Adrenal gland (tissue), 9 donors: ENCODE measurements at regions not wholly inside any gene's neighbourhood (a gene's known extent, or its start where the extent isn't known, plus 50 kb on each side); places are given as distances from the start of the nearest gene placed in this dataset.

Source experiments
- DNase-seq, 7 donors: peaks; one replicate each; pipeline ENCODE4 v3.0.0-alpha.2; 2019 to 2020
- H3K27ac ChIP-seq, 5 donors: fragments of 200-600 bp; sonication (generic) in 4 of 5; 1 replicate in 3 of 5; 2 replicates in 2 of 5; pipeline versions ENCODE4 v1.5.1 to v1.8.0; 2016 to 2020; ENCODE audit warnings: mild to moderate bottlenecking in 1 of 5
- H3K27me3 ChIP-seq: fragments of 200-600 bp; 2 replicates; pipeline ENCODE4 v1.8.0; 2021
- H3K36me3 ChIP-seq, 2 donors: fragments of 200-600 bp; replicated peaks in 1 of 2; 1 replicate in 1 of 2; 2 replicates in 1 of 2; pipeline versions ENCODE4 v1.5.1 to v1.8.0; 2018 to 2022
- H3K4me1 ChIP-seq, 2 donors: fragments of 200-600 bp; replicated peaks in 1 of 2; 1 replicate in 1 of 2; 2 replicates in 1 of 2; pipeline versions ENCODE4 v1.5.1 to v1.8.0; 2018 to 2021
- H3K4me3 ChIP-seq, 4 donors: fragments of 200-600 bp; sonication (generic) in 3 of 4; one replicate each; pipeline ENCODE4 v1.5.1; 2016 to 2018
- H3K9me3 ChIP-seq, 3 donors: fragments of 200-600 bp; sonication (generic) in 1 of 3; replicated peaks in 1 of 3; 1 replicate in 2 of 3; 2 replicates in 1 of 3; pipeline versions ENCODE4 v1.5.1 to v1.8.0; 2016 to 2021
- POLR2A ChIP-seq, 2 donors: fragments of 450-650 bp; IDR thresholded peaks; one replicate each; pipeline ENCODE4 v1.6.1; 2017; ENCODE audit warnings: antibody characterized with exemption in 2 of 2, mild to moderate bottlenecking in 2 of 2, moderate library complexity in 1 of 2
- WGBS, 4 donors: extraction: QIAGEN DNeasy Blood & Tissue Kit in 2 of 4; methylation state at CpG; one replicate each; pipeline versions ENCODE4 v1.1.5 to v1.1.7; 2013 to 2017; 5-methylcytosine and 5-hydroxymethylcytosine counted together
- intact Hi-C, 2 donors: fragments of 100-400 bp; cut with DNase I; formaldehyde crosslinking; loops; one replicate each; pipeline versions ENCODE4 v1.14.1 to v1.15.0; 2022 to 2023
- TF ChIP-seq, protein P1 (sequence below), 6 experiments: fragments of 450-650 bp in 4 of 6; fragments of 200-600 bp in 2 of 6; sonication (generic) in 1 of 6; IDR thresholded peaks; 1 replicate in 5 of 6; 2 replicates in 1 of 6; pipeline versions ENCODE4 v1.5.1 to v1.8.0; 2016 to 2021; ENCODE audit warnings: antibody characterized with exemption in 6 of 6, mild to moderate bottlenecking in 2 of 6, moderate library complexity in 1 of 6
- donor health status: healthy with polysubstance abuse.
- donor health status: Bipolar disorder and iron deficiency.
- donor health status: DM: yes; HTN: yes; CAD: no.
- donor health status: DM: no; HTN: no; CAD: no.
- donor health status: DM: no; HTN: no; CAD: no.

DNA sequence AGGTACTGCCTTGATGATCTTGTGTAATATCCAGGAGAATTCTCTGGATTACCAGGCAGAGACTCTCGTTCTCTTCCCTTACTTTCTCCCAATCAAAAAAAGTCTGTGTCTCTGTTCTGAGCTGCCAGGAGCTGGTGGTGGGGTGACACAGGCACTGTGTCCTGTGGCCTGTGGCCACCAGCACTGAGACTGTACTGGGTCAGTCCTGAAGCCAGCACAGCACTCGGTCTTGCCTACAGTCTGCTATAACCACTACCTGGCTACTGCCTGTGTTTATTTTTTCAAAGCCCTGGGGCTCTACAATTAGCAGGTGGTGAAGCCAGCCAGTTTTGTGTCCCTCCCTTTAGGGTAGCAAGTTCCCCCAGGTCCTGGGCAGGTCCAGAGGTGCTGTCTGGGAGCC, 331.1 kb upstream of the MAGEB18 start:
- Histone ChIP-seq H3K4me3 (no peak overlapping the region), H3K36me3 (no peaks in the 10 kb centered on the region), H3K4me1 (no peaks in the 10 kb centered on the region), H3K27ac (no peak overlapping the region), H3K9me3 (no peaks in the 10 kb centered on the region), H3K27me3 (peaks cover 4% of the 10 kb centered on the region)
- TF ChIP-seq, protein P1, sequence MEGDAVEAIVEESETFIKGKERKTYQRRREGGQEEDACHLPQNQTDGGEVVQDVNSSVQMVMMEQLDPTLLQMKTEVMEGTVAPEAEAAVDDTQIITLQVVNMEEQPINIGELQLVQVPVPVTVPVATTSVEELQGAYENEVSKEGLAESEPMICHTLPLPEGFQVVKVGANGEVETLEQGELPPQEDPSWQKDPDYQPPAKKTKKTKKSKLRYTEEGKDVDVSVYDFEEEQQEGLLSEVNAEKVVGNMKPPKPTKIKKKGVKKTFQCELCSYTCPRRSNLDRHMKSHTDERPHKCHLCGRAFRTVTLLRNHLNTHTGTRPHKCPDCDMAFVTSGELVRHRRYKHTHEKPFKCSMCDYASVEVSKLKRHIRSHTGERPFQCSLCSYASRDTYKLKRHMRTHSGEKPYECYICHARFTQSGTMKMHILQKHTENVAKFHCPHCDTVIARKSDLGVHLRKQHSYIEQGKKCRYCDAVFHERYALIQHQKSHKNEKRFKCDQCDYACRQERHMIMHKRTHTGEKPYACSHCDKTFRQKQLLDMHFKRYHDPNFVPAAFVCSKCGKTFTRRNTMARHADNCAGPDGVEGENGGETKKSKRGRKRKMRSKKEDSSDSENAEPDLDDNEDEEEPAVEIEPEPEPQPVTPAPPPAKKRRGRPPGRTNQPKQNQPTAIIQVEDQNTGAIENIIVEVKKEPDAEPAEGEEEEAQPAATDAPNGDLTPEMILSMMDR (IDR thresholded peaks at IDR 0.05), result no peak
- no peak for TF ChIP-seq POLR2A (IDR thresholded peaks at IDR 0.05)
- DNase-seq, result no peak
- WGBS, 4 donors, result 58 to 71% (median 67%) methylated on average over 1 to 2 of the region's 2 CpGs
- intact Hi-C loops, result no loop called here

DNA sequence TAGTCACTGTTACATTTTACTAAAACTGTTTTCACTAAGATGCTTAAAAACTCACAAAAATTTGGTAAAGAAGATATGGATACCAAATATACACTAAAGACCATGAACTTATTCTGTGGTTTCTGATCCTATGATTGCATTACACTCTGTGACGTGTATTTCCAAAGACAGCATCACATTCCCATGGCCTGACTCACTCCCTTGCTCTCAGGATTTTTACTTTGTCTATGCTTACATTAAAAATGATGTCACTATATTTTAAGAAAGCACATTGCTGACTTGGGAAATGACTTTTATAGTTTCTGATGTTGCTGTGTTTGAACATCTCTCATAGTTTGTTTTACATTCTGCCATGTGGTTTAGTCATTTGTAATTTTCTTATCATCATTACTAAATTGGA, 327.9 kb upstream of the MAGEB18 start:
- intact Hi-C loops, result no loop called here
- H3K27ac ChIP-seq, result no peak overlapping the region
- no peak for DNase-seq
- no peaks in the 10 kb centered on the region for H3K4me1 ChIP-seq
- H3K36me3 ChIP-seq, result no peaks in the 10 kb centered on the region
- TF ChIP-seq, protein P1 (IDR thresholded peaks at IDR 0.05), result no peak
- no peak for TF ChIP-seq POLR2A (IDR thresholded peaks at IDR 0.05)
- H3K27me3 ChIP-seq, result peaks cover 4% of the 10 kb centered on the region
- no peaks in the 10 kb centered on the region for H3K9me3 ChIP-seq
- WGBS, 4 donors, result 13 to 41% (median 30%) methylated on average over 1 of the region's 1 CpG
- no peak overlapping the region for H3K4me3 ChIP-seq

DNA sequence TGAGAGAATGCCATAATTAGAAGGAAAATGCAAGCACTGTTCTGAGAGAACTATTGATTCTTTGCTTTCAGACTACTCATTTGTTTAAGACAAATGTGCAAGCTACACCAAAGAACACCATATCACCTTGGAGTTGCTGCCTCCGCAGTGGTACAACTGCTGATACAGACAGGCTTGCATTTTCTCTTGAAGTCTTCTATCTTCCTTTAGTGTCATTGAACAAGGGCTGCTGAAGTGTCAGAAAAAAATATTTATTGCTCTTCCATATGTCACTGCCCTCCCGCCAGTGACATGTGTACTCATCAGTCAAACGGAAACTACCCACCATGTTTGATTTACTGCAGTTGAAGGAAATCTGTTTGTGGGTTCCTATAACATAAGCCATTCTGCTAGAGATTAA, 318.3 kb upstream of the MAGEB18 start:
- H3K27ac ChIP-seq, result no peak overlapping the region
- H3K27me3 ChIP-seq, result peaks cover 5% of the 10 kb centered on the region
- no peaks in the 10 kb centered on the region for H3K36me3 ChIP-seq
- WGBS, 4 donors, result 36 to 61% (median 46%) methylated on average over 3 of the region's 3 CpGs
- no peaks in the 10 kb centered on the region for H3K9me3 ChIP-seq
- H3K4me3 ChIP-seq, result no peak overlapping the region
- no peaks in the 10 kb centered on the region for H3K4me1 ChIP-seq
- TF ChIP-seq, protein P1 (IDR thresholded peaks at IDR 0.05), result no peak
- TF ChIP-seq POLR2A (IDR thresholded peaks at IDR 0.05), result no peak
- DNase-seq, result no peak
- intact Hi-C loops, result no loop called here

DNA sequence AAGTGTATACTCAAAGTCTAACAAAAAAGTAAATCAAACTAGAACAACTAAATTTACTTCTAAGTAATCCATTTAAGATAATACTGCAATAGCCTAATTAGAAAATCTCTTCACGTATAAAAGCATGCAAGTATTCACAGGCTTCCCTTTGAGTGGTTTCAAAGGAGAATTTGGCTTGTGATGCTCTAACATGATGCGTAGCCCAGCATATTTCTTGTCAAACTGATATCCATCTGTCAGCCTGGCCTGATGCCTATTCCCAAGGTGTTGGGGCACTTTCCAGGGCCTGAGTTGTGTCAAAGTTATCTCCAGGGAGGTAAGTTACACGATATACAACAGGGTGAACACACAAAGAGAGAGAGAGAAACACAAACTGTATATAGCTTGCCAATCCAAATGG, 287.0 kb upstream of the MAGEB18 start:
- Histone ChIP-seq H3K4me3 (no peak overlapping the region), H3K4me1 (no peaks in the 10 kb centered on the region), H3K36me3 (no peaks in the 10 kb centered on the region), H3K27ac (no peak overlapping the region), H3K9me3 (no peaks in the 10 kb centered on the region), H3K27me3 (no peaks in the 10 kb centered on the region)
- DNase-seq, result no peak
- intact Hi-C loops, result no loop called here
- no peak for TF ChIP-seq POLR2A (IDR thresholded peaks at IDR 0.05)
- TF ChIP-seq, protein P1 (IDR thresholded peaks at IDR 0.05), result no peak
- WGBS, 4 donors, result 46 to 66% (median 52%) methylated on average over 3 of the region's 3 CpGs
